ENCODE measurements at regions not wholly inside any gene's neighbourhood (a gene's known extent, or its start where the extent isn't known, plus 50 kb on each side); places are given as distances from the start of the nearest gene placed in this dataset.

DNA sequence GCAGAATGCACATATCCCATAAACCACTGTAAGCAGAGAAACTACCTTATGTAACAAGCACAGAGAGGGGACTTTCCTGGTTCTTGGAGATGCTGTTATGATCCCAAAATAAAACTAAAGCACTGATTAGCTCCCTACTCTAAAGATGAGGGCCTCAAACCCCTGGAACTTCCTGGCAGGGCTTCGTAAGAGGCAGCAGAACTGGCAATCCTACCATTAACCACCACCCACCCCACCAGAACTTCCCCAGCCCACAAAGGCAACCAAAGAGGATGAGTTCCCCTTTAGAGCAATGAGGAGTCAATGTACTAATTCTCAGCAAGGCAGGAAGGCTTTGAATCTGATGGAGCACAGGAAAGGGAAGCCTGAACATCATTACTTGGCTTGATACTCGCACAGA is 436.5 kb upstream of the FRG1 start:
- TF ChIP-seq, protein P1, sequence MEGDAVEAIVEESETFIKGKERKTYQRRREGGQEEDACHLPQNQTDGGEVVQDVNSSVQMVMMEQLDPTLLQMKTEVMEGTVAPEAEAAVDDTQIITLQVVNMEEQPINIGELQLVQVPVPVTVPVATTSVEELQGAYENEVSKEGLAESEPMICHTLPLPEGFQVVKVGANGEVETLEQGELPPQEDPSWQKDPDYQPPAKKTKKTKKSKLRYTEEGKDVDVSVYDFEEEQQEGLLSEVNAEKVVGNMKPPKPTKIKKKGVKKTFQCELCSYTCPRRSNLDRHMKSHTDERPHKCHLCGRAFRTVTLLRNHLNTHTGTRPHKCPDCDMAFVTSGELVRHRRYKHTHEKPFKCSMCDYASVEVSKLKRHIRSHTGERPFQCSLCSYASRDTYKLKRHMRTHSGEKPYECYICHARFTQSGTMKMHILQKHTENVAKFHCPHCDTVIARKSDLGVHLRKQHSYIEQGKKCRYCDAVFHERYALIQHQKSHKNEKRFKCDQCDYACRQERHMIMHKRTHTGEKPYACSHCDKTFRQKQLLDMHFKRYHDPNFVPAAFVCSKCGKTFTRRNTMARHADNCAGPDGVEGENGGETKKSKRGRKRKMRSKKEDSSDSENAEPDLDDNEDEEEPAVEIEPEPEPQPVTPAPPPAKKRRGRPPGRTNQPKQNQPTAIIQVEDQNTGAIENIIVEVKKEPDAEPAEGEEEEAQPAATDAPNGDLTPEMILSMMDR (IDR thresholded peaks at IDR 0.05; ENCODE audit: extremely low read depth, missing control alignments), result no peak
- no peak for DNase-seq (ENCODE audit: low spot score)

DNA sequence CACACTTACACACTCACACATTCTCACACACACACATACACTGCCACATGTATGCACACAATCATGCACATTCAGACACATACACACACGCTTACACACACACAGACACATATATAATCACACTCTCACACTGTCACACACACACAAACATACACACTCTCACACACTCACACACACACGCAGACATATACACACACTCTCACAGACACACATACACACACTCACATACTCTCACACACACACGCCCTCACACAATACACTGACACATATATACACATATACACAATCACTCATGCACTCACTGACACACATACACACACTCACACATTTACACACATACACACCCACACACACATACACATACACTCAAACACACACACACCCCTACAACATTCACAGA is 435.3 kb upstream of the FRG1 start:
- TF ChIP-seq, protein P1 (IDR thresholded peaks at IDR 0.05; ENCODE audit: extremely low read depth, missing control alignments), result no peak
- no peak for DNase-seq (ENCODE audit: low spot score)

DNA sequence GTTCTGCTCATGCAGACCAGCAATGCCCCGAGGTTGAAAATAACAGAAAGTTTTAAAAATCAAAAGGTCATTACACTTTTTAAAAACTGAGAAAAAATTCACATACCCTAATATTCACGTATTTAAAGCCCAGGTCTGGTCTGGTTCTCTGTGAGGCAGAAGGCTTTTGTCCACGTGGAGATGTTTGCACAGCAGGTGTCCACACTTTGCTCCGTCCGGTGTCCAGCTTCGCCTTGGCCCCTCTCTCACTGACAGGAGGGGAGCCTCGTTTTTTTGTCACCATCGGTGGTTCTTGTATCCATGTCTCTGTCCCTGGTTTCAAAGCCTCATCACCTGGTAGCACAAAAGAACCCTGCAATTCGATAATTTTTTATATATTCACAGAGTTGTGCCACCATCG is 434.6 kb upstream of the FRG1 start:
- TF ChIP-seq, protein P1 (IDR thresholded peaks at IDR 0.05; ENCODE audit: extremely low read depth, missing control alignments), result no peak
- DNase-seq (ENCODE audit: low spot score), result no peak

DNA sequence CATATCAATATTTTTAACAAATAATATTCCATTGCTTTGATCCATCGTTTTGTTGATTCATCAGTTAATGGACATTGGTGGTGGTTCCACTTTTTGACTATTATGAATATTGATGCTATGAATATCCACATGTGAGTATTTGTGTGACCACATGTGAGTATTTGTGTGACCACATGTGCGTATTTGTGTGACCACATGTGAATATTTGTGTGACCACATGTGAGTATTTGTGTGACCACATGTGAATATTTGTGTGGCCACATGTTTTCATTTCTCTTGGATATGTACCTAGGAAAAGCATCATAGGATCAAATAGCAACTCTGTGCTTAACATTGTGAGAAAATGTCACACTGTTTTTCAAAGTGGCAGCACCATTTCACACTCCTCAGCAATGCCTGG is 433.6 kb upstream of the FRG1 start:
- TF ChIP-seq, protein P1 (IDR thresholded peaks at IDR 0.05; ENCODE audit: extremely low read depth, missing control alignments), result no peak
- DNase-seq (ENCODE audit: low spot score), result no peak

DNA sequence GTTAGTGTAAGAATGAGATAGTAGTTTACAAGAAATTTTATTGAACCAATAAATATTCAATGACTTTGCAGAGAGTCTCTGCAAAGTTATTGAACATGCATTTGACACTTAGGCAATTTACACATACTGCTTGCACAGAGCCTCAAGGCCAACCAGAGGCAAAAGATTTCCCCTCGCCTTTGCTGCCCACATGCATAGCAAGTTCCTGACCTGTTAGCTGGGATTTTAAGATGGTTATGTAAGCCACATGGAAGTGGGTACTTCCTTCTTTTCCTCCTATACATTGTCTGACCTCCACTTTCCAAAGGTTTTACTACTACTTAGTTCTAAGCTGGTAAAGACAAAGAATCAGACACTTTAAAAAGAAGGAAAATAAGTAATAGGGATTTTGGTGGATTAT is 430.1 kb upstream of the FRG1 start:
- DNase-seq (ENCODE audit: low spot score), result no peak
- TF ChIP-seq, protein P1 (IDR thresholded peaks at IDR 0.05; ENCODE audit: extremely low read depth, missing control alignments), result no peak

DNA sequence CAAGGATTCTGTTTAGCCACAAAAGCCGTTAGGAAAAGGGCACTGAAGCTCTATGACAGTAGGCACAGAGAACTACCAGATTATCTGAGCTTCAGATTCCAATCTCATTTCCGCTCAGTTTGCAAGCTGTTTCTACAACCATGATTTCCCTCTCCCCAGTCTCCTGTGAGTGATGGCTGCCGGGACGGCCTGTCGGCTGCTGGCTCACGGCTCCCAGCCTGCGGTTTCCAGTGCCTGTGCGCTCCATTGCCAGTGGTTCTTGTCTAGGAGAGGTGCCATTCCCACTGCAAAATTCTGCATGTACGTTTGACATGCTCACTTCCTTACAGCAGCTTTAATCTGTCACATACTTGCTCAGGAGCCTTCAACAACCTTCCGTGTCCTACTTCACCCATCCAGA is 429.1 kb upstream of the FRG1 start:
- no peak for DNase-seq (ENCODE audit: low spot score)
- TF ChIP-seq, protein P1 (IDR thresholded peaks at IDR 0.05; ENCODE audit: extremely low read depth, missing control alignments), result no peak

DNA sequence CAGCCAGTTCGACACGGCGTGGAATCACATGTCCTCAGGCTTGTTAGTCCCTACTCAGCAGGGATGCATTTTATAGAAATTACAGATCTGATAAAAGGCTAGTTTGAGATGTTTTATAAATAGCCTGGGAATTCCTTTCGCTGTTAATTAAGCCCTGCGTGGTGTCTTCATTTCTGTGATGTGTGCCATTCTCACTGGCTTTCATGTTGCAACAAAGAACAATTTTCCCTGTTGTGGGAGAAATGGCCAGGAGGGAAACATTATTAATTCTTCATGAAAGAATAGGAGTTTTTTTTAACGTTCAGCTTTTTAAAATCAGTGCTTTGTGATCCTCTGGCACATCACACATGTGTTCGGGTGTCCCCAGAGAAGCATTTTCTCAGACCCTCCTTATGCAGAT is 427.3 kb upstream of the FRG1 start:
- DNase-seq (ENCODE audit: low spot score), result no peak
- TF ChIP-seq, protein P1 (IDR thresholded peaks at IDR 0.05; ENCODE audit: extremely low read depth, missing control alignments), result no peak
